ENCODE measurements at regions not wholly inside any gene's neighbourhood (a gene's known extent, or its start where the extent isn't known, plus 50 kb on each side); places are given as distances from the start of the nearest gene placed in this dataset.

GRCh38 chr18:24894880-24895279 lies 434.4 kb downstream of the HRH4 start:
- Mint-ChIP-seq H3K27ac (no peak overlapping the region), H3K4me3 (no peak overlapping the region), H3K36me3 (ENCODE audit: low read depth) (no peaks in the 10 kb centered on the region), H3K27me3 (ENCODE audit: insufficient read depth) (peaks cover 3% of the 10 kb centered on the region; the same call in 1 of the 2 replicates), H3K9me3 (peaks cover 17% of the 10 kb centered on the region), H3K4me1 (ENCODE audit: low read depth) (no peaks in the 10 kb centered on the region)
- TF ChIP-seq CTCF (IDR thresholded peaks at IDR 0.05) = no peak
- no peak for DNase-seq

GRCh38 chr18:24897461-24897860 lies 437.0 kb downstream of the HRH4 start:
- no peak overlapping the region for H3K4me3 Mint-ChIP-seq
- no peak for TF ChIP-seq CTCF (IDR thresholded peaks at IDR 0.05)
- peaks cover 22% of the 10 kb centered on the region for H3K9me3 Mint-ChIP-seq
- DNase-seq = no peak
- H3K27ac Mint-ChIP-seq = no peak overlapping the region
- peaks cover 8% of the 10 kb centered on the region; the same call in 1 of the 2 replicates for H3K36me3 Mint-ChIP-seq (ENCODE audit: low read depth)
- peaks cover 3% of the 10 kb centered on the region; the same call in 1 of the 2 replicates for H3K27me3 Mint-ChIP-seq (ENCODE audit: insufficient read depth)
- H3K4me1 Mint-ChIP-seq (ENCODE audit: low read depth) = no peaks in the 10 kb centered on the region

GRCh38 chr18:24910221-24910620 lies 441.7 kb downstream of the ZNF521 start:
- Mint-ChIP-seq H3K9me3 (peaks cover 6% of the 10 kb centered on the region; the same call in 1 of the 2 replicates), H3K4me1 (ENCODE audit: low read depth) (no peaks in the 10 kb centered on the region), H3K27ac (no peak overlapping the region), H3K27me3 (ENCODE audit: insufficient read depth) (no peaks in the 10 kb centered on the region; the same call in 1 of the 2 replicates), H3K4me3 (no peak overlapping the region), H3K36me3 (ENCODE audit: low read depth) (no peaks in the 10 kb centered on the region)
- DNase-seq = no peak
- TF ChIP-seq CTCF (IDR thresholded peaks at IDR 0.05) = no peak

- DNase-seq = no peak
- TF ChIP-seq CTCF (IDR thresholded peaks at IDR 0.05) = no peak
- Mint-ChIP-seq H3K9me3 (peaks cover 6% of the 10 kb centered on the region; the same call in 1 of the 2 replicates), H3K27ac (no peak overlapping the region), H3K4me1 (ENCODE audit: low read depth) (no peaks in the 10 kb centered on the region; the same call in 1 of the 2 replicates), H3K36me3 (ENCODE audit: low read depth) (no peaks in the 10 kb centered on the region), H3K27me3 (ENCODE audit: insufficient read depth) (peaks cover 7% of the 10 kb centered on the region; the same call in 1 of the 2 replicates), H3K4me3 (no peak overlapping the region)
These were observed 438.3 kb downstream of the ZNF521 start for GRCh38 chr18:24913507-24914170.

- no peaks in the 10 kb centered on the region for H3K36me3 Mint-ChIP-seq (ENCODE audit: low read depth)
- no peak overlapping the region for H3K4me3 Mint-ChIP-seq
- no peak for DNase-seq
- peaks cover 7% of the 10 kb centered on the region; the same call in 1 of the 2 replicates for H3K27me3 Mint-ChIP-seq (ENCODE audit: insufficient read depth)
- TF ChIP-seq CTCF (IDR thresholded peaks at IDR 0.05) = no peak
- H3K9me3 Mint-ChIP-seq = peaks cover 6% of the 10 kb centered on the region; the same call in 1 of the 2 replicates
- no peak overlapping the region for H3K27ac Mint-ChIP-seq
- no peaks in the 10 kb centered on the region; the same call in 1 of the 2 replicates for H3K4me1 Mint-ChIP-seq (ENCODE audit: low read depth)
These were observed 437.8 kb downstream of the ZNF521 start for GRCh38 chr18:24914171-24914525.

Measured in HFFc6 (cell line).